NCI-H146 (cell line): ENCODE measurements at regions not wholly inside any gene's neighbourhood (a gene's known extent, or its start where the extent isn't known, plus 50 kb on each side); places are given as distances from the start of the nearest gene placed in this dataset.
"Not testable (repeated sequence)": the region's sequence is repeated elsewhere in the genome, so short reads cannot be mapped to it uniquely, and the experiment has no call there.

Experiments
- DNase-seq: peaks from one replicate; lab custom pipeline; 2025; lab: John Stamatoyannopoulos, UW

DNA sequence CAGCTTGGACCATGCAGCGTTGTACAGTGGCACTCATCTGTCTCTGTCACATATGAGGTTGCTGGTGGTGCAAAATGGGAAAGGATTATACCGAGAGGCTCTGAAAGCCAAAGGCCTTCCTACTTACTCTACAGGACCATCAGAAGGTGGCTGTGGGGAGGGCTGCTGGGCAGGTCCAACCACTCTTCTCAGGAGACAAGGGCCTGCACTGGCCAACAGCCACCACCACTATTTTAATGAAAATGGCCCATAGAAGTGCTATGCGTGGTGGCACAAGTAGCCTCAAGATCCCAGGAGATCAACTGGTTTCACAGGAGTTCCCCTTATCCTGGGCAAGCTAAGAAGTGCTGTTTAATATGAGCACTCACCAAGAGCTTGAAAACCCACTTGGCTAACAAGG is 52.3 kb downstream of the MRPL57 start:
- no peak for DNase-seq

GRCh38 chr13:21229241-21230024 is 53.0 kb downstream of the MRPL57 start:
- no peak for DNase-seq

- no peak for DNase-seq
Measured at GRCh38 chr13:21230516-21230915, 54.1 kb downstream of the MRPL57 start.

DNA sequence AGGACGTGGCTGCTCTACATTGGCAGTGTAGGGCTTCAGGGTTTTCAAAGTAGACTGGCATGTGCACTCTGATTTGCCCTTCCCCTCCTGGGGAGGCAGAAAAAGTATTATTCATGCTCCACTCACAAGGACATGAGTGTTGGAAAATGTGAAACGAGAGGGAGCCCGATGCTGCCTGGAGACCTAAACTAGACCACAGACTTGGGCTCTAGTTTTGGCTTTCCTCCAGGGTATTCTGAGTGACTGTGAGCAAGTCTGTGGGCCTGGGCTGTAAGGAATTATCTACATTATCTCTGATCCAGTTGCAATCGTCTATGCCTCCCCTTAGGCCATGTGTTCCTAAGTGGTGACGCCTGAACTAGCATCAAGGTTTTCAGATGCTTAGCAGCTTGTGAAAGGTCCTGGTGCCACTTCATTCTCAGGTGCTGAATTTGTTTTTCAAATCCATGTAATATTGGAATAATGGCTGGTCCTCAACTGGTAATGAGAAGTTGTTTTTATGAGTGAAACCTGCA is 55.0 kb downstream of the MRPL57 start:
- DNase-seq, result no peak

DNA sequence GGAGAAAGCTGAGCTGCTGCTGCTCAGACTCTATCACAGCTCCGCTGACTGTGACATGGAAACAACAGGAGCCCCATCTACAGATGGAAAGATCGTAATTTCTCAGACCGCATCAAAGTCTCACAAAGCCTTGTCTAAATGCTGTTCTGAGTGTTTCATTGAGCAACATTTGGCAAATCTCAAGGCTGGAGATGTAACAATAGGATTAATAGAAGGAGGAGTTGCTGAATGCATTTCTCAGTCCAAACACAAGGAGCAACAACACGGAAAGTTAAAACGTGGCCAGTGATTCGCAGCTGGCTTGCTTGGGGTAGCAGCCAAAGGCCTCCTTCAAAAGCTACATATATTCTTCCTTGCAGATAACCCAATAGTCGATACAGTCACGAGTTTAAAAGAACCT is 55.7 kb downstream of the MRPL57 start:
- no peak for DNase-seq

DNA sequence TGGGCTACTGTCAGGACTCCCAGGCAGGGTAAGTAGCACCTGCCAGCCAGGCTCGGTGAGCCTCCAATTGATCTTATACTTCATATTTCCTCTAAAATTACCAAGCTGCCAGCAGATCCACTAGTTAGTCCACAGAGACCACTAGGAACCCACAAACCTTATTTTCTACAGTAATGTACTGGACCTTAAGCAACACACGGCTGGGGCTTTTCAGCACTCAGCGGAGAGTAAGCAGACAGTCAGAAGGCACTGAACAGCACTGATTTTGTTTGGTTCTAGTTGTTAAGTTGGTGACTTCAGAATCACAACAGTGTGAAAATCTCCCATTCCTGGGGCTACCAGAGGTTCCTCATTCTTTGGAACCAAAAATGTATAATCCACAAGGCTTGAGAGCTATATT is 56.1 kb downstream of the MRPL57 start:
- DNase-seq, result no peak

GRCh38 chr13:21233086-21233485 is 56.6 kb downstream of the MRPL57 start:
- no peak for DNase-seq

GRCh38 chr13:21234526-21234925 is 58.1 kb downstream of the MRPL57 start:
- peak; percentile 50 for DNase-seq

DNA sequence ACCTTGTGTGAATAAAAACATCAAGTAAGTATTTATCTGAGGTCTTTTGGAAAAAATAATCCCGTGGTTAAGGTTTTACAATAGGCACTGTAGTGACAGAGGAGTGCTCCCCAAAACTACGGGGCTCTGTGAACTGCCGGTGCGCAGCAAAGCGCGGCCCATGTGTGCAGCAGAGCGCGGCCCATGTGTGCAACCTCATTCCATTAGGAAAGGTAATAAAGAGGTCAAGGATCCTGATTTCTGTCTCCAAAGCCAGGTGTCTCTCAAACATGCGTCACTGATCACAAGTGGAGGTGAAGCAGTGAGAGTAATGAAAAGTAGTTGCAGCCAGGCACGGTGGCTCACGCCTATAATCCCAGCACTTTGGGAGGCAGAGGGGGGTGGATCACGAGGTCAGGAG is 58.7 kb downstream of the MRPL57 start:
- DNase-seq, result no peak

- DNase-seq, result no peak
Measured at GRCh38 chr13:21237081-21237480, 60.6 kb downstream of the MRPL57 start.

DNA sequence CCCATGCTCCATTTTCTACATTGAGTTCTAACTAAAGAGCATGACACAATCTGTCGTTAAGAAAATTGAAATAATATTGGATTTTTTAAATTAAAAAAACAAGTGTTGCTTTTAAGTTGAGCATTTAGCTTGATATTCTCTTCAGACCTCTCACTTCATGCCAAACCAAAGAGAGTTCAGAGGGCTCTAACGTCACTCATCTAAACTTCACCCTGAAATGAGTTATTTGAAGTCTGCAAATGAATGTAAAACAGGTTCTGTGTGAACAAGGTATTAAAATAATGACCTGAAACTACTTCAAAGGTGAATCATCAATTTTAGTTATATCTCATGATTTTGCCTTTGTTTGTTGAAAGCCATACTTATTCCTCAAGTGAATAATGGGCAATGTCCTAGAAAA is 61.8 kb downstream of the MRPL57 start:
- no peak for DNase-seq

- no peak for DNase-seq
Measured at GRCh38 chr13:21240586-21240985, 64.1 kb downstream of the MRPL57 start.

DNA sequence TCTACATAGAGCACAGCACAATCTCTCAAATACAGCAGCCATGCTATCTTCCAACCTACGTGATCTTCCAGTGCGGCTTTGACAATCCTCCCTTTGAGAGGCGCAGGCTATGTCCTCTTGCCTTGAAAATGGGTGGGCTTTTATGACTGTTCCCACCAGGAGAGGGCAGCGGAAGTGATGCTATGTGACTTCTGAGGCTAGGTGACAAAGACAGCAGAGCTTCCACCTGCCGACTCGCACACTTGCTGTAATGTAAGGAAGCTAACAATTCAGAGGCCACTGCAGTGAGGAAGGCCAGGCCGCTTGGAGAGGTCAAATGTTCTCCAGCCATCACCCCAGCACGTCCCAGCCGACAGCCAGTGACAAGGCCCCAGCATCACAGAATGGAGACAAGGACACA is 65.8 kb downstream of the MRPL57 start:
- peak; percentile 3 for DNase-seq

DNA sequence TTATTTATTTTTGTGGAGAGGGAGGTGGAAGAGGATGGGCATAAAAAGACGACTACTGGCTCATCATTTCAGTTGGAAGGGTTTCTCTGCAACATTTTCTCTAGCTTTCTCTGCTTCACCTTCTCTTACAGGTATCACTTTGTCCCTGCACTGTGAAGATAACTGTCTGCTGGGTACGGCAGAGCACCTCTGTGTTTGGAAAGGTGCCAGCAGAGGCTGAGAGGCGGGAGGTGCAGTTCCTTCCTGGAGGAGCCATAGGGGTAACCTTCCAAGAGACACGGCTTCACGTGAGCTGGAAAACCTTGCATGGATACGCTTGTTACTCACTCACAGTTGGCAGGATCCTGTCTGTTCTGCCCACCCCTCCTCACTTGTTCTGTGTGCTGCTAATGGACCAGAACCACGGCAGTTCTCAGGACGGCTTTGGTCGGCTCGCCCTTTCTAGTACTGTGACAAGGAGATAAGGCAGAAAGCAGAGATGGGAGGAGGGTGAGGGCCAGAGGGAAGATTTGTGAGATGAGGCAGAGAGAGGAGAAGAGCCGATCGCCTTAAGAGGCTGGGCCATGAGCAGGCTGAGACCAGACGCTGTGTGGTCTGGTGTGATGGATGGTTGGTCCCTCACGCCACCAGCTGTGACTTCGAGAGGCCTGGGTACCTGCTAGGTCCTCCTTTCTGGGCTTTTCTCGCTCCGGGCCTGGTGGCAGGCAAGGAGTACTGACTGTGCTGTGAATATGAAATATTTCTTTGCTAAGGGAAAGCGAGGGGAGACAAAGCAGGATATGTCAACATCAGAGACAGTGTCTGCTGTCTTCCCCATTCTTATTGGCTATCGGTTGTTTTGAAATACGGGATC is 66.8 kb downstream of the MRPL57 start:
- DNase-seq, result peak; percentile 55

DNA sequence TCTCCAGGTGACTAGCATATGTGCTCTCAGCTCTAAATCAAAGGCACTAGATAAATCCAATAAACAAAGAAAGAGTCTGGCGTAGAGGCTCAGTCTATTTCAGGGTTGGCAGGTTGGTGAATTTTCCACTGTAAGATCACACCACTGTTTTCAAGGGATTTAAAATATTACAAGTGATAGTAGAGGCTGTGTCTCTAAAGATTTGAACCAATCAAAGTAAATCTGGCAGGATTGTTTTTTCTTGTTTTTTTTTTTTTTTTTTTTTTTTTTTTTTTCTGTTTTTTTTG is 67.4 kb downstream of the MRPL57 start:
- DNase-seq, result not testable (repeated sequence)

GRCh38 chr13:21246761-21247452 is 70.4 kb downstream of the MRPL57 start:
- no peak for DNase-seq

DNA sequence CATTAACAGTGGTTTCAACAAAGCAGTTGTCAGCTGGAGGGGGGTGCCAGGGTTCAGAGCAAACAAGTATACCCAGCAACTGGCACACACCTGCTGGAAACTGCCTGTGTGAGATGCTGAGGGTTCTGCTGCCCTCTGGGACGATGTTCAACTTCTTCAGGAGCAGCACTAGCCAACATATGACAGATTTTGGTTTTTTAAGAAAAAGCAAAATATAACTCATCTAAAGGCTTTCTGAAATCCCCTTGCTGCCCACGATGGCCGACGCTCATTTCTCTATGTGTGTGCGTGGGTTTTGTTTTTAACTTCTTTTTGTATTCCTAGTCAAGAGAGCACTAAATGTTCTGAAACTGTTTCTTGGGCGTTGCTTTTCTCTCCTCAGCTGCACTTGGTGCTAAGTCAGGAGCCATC is 79.9 kb downstream of the MRPL57 start:
- no peak for DNase-seq

GRCh38 chr13:21256891-21257290 is 80.4 kb downstream of the MRPL57 start:
- no peak for DNase-seq

GRCh38 chr13:21259571-21260455 is 83.4 kb downstream of the MRPL57 start:
- no peak for DNase-seq

DNA sequence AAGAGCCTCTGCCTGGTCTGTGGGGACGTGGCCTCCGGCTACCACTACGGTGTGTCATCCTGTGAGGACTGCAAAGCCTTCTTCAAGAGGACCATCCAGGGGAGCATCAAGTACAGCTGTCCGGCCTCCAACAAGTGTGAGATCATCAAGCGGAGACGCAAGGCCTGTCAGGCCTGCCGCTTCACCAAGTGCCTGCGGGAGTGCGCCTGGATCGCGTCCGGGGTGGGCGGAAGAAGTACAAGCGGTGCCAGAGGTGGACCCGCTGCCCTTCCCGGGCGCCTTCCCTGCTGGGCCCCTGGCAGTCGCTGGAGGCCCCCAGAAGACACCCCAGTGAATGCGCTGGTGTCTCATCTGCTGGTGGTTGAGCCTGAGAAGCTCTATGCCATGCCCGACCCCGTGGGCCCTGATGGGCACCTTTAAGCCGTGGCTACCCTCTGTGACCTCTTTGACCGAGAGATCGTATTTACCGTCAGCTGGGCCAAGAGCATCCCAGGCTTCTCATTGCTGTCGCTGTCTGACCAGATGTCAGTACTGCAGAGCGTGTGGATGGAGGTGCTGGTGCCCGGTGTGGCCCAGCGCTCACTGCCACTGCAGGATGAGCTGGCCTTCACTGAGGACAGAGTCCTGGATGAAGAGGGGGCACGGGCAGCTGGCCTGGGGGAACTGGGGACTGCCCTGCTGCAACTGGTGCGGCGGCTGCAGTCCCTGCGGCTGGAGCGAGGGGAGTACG is 84.3 kb downstream of the MRPL57 start:
- DNase-seq, result not testable (repeated sequence)
